NCI-H1436 (cell line): ENCODE measurements at regions not wholly inside any gene's neighbourhood (a gene's known extent, or its start where the extent isn't known, plus 50 kb on each side); places are given as distances from the start of the nearest gene placed in this dataset.
A peak's percentile ranks its signal among the peaks of the same experiment; 100 is the strongest.
"Not testable (repeated sequence)": the region's sequence is repeated elsewhere in the genome, so short reads cannot be mapped to it uniquely, and the experiment has no call there.

Source experiments
- DNase-seq: peaks from one replicate; lab custom pipeline; 2025; lab: John Stamatoyannopoulos, UW

DNA sequence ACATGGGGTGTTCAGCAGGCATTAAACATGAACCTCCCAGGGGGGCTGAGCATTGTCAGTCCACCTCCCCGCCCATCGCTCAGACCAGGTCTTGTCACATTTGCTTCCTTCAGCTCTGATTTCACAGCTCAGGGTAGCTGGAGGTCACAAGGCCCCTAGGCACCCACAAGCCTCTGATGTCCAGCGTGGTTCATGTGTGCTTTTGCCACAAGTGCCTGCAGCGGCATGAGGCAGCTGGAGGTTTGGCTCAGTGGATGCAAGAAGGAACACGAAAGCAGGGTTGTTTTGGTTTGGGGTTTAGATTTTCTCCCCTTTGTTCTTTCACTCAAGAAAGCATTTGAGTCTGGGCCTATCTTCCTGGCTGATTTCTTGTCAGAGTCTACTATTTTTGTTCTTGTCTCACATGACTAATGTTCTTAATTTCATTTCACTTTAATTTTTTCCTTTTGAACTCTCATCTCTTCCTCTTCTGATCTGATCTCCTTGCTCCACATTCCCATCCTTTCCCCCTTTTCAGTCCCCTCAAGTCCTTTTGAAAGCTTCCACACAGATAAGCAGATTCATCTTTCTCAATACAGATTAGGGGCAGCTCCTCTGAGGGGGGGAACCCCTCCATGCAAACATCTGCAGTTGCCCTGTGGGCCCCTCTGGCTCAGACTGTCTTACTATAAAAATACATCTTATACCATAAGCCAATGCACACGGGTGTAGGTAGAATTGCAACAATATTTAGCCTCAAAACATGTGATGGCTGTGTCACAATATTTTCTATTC lies 68.1 kb upstream of the CEP85L start:
- DNase-seq = no peak

DNA sequence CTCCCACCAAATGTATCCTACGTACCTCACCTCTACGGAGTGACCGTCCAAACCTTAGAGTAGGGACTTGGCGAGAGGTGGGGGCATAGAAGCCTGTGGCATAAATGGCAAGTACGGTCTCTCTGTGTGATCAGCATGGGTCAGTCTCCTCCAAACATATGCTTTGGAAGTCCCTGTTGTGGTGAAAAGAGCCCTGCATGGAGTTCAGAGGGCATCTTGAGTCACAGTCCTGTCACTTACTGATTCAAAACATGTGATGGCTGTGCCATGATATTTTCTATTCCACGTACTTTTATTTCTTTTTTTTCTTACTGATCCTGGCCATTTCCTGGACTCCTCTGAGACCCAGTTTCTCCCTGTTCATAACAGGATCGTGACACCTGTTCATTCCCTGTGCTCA lies 67.5 kb upstream of the CEP85L start:
- no peak for DNase-seq

DNA sequence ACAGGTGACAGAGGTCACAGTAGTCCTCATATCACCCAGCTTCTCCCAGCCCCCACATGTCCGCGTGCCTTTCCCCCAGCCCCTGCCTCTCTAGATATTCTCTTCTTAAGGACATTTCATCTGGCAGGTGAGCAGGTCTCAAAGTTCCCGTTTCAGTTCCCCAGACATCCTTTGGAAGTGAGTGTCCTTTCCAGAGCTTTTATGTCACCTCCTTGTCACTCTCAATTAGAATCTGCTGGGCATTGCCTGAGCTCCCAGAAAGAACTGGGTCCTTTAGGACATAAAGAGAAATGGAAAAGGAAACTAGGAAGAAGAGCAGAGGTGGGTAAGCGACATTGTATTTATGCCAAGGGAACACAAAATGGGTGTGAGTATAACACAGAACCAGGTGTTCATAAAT lies 66.9 kb upstream of the CEP85L start:
- DNase-seq = no peak

DNA sequence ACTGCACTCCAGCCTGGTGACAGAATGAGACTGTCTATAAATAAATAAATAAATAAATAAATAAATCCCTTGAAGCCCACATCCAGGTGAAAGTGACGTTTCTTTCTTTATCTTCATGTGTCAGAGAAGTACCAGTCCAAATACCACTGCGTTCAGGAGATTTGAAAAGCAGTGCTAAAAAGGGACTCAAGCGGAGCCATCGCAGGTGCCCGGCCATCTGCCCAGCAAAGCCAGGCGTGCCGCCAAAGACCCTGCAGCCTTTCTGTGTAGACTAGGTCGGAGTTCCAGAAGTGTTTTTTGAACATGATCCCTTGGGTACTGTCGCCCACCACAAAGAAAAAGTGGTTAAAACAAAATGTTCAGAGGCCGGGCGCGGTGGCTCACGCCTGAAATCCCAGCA lies 65.7 kb upstream of the CEP85L start:
- DNase-seq = no peak

DNA sequence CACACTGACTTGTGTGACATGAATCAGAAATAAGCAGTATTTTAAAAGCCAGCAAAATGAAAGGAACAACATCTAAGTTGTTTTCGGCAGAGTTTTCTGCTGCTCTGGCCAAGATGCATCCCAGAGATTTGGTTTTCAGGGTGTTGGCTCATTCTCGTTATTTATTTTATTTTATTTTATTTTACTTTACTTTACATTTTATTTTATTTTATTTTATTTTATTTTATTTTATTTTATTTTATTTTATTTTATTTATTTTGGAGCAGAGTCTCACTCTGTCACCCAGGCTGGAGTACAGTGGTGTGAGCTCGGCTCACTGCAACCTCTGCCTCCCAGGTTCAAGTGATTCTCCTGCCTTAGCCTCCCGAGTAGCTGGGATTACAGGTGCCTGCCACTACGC lies 64.5 kb upstream of the CEP85L start:
- DNase-seq = not testable (repeated sequence)

DNA sequence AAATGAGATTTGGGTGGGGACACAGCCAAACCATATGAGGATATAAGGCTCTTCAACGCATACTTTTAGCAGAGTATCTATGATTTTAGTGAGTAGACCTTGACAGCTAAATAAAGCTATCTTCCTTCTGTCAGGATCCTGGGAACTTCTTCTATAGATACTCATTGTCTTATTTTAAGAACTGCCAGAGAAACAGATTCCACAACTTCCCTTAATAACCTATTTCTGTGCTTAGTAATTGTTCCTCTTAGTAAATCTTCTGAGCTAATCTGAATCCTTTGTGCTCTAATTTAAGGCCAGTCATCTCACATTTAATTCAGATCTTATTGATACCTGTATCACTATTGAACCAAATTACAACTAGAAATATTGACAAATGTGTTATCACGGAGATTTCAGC lies 64.0 kb upstream of the CEP85L start:
- DNase-seq = no peak

DNA sequence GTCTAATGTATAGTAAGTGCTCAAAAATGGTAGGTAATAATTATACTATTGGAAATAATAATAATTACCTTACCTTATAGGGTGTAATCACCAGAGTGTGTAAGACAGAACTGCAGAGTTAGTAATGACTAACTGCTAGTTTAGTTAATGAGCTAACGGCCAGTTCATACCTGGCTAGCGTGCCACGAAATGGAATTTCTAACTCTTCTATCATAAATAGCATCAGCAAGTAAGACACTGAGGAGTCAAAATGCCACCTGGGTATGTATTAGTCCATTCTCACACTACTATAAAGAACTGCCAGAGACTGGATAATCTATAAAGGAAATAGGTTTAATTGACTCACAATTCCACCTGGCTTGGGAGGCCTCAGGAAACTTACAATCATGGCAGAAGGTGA lies 63.4 kb upstream of the CEP85L start:
- DNase-seq = no peak

DNA sequence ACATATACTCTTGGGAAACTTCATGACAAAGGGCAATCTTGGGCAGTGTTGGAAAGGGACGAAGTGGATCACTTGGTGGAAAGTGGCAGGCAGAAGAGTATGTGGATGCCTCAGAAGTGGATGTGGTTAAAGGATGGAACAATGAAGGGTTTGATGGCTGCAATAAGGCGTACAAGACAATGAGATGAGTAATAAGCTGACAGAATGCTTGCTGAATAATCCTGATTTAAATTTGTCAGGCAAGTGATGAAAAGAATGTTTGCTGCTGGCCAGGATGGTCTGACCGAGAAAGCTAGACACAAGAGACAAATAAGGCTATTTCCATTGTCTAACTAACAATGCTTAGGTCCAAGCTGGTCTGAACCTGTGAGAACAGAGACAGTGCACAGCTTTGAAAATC lies 61.6 kb upstream of the CEP85L start:
- DNase-seq = no peak

DNA sequence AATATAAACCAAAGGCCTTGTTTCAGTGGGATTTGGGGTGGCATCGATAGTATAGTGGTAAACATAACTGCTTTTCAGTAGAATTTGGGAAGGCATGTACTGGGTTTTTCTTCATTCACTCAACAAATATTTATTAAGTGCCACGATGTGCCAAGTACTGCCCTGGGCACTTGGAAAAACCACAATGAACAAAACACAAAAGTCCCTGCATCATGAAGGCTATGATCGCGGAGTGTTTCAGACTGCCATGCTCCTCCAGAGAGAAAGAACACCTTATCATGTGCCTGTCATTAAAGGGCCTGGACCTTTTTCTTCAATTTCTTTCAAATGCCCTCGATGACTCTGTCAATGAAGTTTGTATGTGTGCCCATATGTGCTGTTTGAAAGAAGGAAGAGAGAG lies 59.2 kb upstream of the CEP85L start:
- no peak for DNase-seq

DNA sequence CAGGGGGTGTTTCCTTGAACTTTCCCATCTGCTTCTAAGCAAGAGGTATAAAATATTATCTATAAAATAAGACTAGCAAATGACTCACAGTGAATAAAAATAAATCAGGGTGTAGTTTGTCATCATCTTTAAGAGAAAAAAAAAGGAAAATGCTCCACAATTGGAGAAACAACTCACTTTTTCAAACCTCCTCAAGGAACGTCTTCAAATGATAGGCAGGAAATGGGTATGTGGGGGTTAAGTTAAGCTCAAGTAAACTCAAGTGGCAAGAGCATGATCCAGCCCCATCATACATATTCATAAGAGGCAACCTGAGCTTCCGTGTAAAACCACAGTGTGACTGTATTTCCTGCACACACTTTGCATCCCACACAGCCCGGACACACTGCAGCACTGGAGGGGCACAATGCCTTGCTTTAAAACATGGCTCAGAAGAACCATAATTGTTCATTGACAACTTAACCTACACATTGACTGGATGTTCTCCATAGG lies 58.5 kb upstream of the CEP85L start:
- peak; percentile 18 for DNase-seq

DNA sequence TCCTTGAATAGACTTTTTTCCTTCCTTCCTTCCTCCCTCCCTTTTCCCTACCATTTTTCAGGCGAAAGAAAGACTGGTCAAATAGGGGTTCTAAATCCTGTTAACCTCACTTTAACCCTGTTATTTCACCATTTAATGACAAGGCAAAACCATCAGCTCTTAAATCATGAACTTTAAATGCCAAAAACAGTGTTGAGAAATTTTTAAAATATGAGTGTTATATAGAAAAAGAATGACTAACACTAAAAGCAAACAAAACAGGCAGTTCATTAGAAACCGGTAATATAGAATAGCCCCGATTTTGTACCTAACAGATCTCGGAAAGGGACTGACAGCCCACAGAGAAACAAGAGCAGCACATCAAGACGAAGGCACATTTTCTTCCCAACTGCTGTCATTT lies 57.4 kb upstream of the CEP85L start:
- no peak for DNase-seq

DNA sequence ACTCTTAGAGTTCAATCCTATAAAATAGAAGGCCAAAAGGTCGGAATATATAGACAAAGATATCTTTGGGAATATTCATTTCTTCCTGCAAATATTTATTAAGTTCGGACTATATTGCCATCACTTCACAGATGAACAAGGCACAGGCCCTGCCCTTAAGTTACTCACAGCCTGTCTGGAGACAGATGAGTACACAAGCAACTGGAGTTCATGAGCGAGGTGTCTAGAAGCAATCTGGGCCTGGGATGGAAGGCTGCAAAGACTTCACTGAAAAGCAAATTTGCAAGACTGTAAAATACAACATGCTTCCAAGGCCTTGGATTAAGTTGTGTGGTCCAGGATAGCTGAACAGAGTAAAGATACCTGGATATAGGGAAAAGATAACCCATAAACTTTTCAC lies 56.7 kb upstream of the CEP85L start:
- no peak for DNase-seq

DNA sequence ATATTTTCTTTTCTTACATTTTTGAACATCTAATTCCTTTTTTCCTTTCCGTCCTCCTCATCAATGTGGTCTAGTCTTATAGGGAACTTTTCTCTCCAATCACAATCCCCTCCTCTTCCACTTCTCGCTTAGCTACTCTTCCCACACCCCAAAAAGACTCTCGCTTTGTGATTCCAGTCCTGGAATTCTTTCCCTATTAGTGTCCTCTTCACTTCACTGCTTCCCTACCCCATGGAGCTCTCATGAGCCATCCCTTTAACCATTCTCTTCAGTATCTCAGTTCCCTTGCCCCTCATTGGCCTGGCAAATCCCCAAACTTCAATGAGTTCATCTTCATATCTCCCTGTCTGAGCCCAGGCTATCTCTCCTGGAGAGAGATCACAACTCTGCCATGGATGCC lies 55.3 kb upstream of the CEP85L start:
- no peak for DNase-seq

DNA sequence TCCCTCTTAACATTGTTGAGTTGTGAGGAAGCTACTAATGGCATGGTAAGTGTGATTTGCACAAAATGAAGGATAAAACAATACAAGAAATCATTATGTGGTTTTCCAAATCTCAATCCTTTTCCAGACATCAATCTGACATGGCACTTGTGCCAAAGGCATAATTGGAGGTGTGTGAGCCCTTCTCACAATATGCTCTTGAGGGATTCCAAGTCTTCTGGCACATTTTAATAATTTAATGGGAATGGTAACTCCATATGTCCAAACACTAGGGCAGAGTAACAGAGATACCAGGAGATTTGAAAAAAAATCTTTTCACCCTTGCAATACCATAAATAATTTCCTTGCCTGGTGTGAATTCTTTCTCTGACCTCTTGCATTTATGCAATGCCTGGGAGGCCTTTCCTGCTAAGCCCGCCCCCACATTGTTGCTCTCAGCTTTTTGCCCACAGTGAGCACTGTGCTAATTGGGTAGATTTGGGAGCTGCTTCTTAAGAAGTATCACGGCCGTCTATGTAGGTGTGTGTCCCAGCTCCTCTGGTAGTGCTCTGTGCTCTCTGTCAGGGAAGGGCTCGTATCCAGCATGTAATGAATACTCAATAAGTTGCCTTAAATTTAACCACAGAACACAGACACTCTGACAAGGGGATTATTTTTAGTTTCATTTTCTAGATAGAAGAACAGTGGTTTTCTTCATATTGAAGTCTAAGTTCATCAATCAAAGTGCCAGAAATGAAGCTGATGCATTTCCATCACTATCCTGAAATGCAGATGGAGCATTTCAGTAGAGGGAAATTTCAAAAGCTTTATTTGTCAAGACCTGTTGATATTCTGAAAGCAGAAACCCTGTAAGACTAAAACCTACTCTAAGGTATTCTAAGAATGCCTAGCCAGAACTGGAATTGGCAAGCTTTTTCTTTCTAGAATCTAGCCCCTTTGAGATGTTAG lies 54.4 kb upstream of the CEP85L start:
- DNase-seq = no peak

DNA sequence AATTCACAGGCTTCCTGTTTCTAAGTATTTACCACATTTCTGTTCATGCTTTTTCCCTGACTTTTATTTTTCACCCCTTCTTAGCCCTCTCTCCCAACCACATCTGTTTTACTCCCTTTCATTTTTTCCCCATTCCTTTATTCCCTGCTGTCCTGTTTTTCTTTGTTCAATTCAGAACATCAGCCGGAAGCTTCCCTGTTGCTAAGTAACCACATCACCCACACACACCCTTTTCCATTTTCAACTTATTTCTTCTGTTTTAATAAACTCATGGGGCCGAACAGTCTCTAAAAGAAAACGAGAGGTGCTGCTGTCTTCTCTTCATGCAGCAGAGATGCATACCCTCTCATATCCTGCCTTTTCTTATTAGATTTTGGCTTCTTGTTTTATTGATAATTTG lies 53.5 kb upstream of the CEP85L start:
- DNase-seq = no peak

DNA sequence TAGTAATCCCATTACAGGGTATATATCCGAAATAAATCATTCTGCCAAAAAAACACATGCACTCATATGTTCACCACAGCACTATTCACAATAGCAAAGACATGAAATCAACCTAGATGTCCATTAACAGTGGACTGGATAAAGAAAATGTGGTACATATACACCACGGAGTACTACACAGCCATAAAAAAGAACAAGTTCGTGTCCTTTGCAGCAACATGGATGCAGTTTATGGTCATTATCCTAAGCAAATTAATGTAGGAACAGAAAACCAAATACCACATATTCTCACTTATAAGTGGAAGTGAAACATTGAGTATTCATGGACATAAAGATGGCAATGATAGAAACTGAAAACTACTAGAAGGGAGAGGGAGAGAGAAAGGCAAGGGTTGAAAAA lies 49.9 kb upstream of the CEP85L start:
- DNase-seq = not testable (repeated sequence)
